GM13976 (cell line): ENCODE measurements at regions not wholly inside any gene's neighbourhood (a gene's known extent, or its start where the extent isn't known, plus 50 kb on each side); places are given as distances from the start of the nearest gene placed in this dataset.

Source experiments
- DNase-seq: peaks from one replicate; pipeline ENCODE4 v3.0.0; 2012; ENCODE audit warnings: low spot score
- in situ Hi-C: fragments of 300-500 bp; cut with MboI; formaldehyde crosslinking; loops from one replicate; pipeline ENCODE4 v1.12.0; 2022; ENCODE audit warnings: low sequenced_read_pairs, mixed read lengths, inconsistent platforms; ENCODE audit not compliant: unreplicated experiment
- TF ChIP-seq, protein P1 (sequence below): IDR thresholded peaks from 2 replicates; pipeline ENCODE4 v1.5.1; 2012; ENCODE audit warnings: borderline replicate concordance, mild to moderate bottlenecking; ENCODE audit not compliant: insufficient read depth; ENCODE audit errors: extremely low read depth, missing control alignments, control extremely low read depth

DNA sequence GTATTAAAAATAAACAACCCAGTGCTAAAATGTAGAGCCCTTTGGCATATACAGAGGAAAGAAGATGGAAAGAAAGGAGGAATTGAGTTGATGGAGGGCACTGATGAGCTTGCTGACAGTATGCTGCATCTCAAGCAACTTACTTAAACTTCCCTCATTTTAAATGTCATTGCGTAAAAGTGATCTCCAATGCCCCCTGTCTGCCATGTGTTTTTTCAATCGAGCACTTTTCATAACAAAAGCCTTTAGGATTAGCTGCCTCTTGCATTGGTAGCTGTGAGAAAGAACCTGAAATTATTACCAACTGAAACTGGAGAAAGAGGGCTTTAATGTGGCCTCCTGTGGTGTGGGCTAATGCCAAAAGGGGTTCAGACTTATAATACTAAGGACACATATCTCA is 541.6 kb downstream of the SUCLA2 start:
- in situ Hi-C loops: no loop called here
- no peak for DNase-seq
- TF ChIP-seq, protein P1, sequence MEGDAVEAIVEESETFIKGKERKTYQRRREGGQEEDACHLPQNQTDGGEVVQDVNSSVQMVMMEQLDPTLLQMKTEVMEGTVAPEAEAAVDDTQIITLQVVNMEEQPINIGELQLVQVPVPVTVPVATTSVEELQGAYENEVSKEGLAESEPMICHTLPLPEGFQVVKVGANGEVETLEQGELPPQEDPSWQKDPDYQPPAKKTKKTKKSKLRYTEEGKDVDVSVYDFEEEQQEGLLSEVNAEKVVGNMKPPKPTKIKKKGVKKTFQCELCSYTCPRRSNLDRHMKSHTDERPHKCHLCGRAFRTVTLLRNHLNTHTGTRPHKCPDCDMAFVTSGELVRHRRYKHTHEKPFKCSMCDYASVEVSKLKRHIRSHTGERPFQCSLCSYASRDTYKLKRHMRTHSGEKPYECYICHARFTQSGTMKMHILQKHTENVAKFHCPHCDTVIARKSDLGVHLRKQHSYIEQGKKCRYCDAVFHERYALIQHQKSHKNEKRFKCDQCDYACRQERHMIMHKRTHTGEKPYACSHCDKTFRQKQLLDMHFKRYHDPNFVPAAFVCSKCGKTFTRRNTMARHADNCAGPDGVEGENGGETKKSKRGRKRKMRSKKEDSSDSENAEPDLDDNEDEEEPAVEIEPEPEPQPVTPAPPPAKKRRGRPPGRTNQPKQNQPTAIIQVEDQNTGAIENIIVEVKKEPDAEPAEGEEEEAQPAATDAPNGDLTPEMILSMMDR: peak; percentile 24

DNA sequence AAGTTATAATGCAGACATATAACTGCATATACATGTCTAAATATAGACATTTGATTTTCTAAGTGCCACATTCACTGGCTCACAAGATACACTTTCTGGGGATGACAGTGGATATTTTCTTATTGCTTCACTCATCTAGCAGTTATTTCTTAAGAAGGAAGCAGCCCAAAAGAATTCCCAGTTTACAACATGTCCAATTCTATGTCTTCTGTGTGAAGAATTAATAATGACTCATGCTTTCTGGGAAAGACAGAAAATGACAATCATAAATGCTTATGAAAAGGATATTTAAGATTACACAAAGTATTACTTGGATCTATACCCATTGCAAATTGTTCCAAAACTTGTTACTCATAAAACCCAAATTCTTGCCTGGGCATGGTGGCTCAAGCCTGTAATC is 543.4 kb downstream of the SUCLA2 start:
- in situ Hi-C loops: no loop called here
- TF ChIP-seq, protein P1: no peak
- no peak for DNase-seq

DNA sequence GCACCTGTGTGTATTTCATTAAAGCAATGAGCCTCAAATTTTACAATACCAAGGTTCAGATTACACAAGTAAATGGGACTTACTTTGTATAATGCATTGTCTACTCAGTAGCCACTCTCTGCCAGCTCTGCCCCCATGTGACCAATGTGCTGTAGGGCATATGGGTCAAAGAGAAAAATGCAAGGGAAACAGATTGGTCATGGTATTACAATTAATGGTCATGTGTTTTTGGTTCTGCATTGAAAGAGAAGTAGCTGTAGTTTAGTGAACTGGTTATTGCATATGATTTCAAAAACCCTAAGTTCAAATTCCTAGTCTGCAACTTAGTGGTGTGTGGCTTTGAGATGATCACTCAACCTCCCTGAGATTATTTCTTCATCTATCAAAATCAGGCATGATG is 545.4 kb downstream of the SUCLA2 start:
- TF ChIP-seq, protein P1: no peak
- DNase-seq: no peak
- in situ Hi-C loops: no loop called here

DNA sequence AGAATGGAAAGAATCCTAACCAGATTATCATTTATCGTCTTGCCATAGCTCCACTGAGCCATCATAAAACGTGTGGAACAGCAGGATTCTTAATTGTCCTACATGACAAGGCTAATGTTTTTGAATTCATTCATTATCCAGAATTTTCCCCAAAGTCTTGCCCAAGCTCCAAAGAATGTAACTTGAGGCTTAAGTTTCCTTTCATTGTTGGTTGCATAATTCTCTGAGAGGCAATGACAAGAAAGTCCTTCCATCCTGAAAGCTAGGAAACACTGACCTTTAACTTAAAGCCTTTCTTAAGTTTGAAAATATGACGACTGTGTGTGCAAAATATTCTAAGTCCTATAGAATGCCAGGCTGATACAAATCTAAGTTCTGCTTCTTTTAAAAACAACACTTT is 546.1 kb downstream of the SUCLA2 start:
- in situ Hi-C loops: no loop called here
- TF ChIP-seq, protein P1: no peak
- no peak for DNase-seq

DNA sequence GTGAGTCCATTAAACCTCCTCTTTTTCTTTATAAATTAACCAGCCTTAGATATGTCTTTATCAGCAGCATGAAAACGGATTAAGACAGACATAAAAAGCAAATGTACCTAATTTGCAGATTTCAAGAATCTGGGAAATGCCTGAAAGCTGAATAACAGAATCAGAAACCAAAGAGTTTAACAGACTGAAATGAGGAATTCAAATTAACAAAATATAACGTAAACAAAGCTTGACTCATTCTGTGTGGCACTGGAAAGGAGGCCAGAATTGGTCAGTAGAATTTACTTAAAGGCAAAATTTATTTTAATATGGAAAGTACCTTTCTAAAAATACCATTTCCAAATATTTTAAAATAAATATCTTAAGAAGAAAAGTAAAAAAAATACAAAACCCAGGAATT is 540.6 kb upstream of the HTR2A start:
- TF ChIP-seq, protein P1: no peak
- no peak for DNase-seq
- in situ Hi-C loops: no loop called here

DNA sequence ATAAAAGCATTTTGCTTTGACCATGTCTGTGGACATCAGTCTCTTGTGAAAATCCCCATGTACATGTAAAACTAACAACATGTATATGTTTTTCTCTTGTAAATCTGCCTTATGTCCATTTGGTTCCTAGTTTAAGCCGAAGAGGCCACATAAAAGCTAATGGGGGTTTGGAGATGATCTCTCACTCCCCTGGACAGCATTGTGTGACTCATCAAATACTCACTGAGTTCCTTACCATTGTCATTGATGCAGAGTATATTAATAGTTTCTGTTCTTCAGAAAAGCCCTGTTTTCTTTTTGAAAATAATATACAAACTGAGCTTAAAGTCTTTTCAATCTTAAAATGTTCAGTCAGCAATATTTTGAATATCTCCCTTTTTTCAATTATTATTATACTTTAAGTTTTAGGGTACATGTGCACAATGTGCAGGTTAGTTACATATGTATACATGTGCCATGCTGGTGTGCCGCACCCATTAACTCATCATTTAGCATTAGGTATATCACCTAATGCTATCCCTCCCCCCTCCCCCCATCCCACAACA is 536.7 kb upstream of the HTR2A start:
- DNase-seq: no peak
- in situ Hi-C loops: no loop called here
- TF ChIP-seq, protein P1: no peak
